HCT116 (cell line): ENCODE measurements at regions not wholly inside any gene's neighbourhood (a gene's known extent, or its start where the extent isn't known, plus 50 kb on each side); places are given as distances from the start of the nearest gene placed in this dataset.

Experiments
- ATAC-seq: fragments of 200-7000 bp; cut with Tn5 transposase; 2 replicates; pipeline ENCODE4 v1.9.1; 2020; ENCODE audit warnings: mild to moderate bottlenecking, moderate library complexity
- BruUV-seq: library from RNA; stranded (reverse); fragments of 400-500 nt; replicated peaks from 2 replicates; lab custom pipeline; 2021; lab: Mats Ljungman, UMichigan
- CTCF ChIA-PET: fragments of 300-600 bp; sonication (Branson Sonifier 250); formaldehyde crosslinking; loops from one replicate; lab custom pipeline; 2021; ENCODE audit warnings: antibody characterized with exemption; lab: Charles Lee
- POLR2A ChIA-PET: fragments of 300-600, 350-600 bp; sonication (Branson Sonifier 250); formaldehyde crosslinking; loops from one replicate; lab custom pipeline; 2021; ENCODE audit warnings: antibody characterized with exemption; lab: Charles Lee
- RAD21 ChIA-PET, 2 experiments: fragments of 300-600 bp; sonication (Branson Sonifier 250); formaldehyde crosslinking; loops; one replicate each; lab custom pipeline; 2023; ENCODE audit warnings: low total read pairs in 2 of 2; ENCODE audit not compliant: uncharacterized antibody in 2 of 2, unreplicated experiment in 2 of 2, low non-redundant PET in 1 of 2; lab: Charles Lee
- DNase-seq: peaks from one replicate; pipeline ENCODE4 v3.0.0-alpha.2; 2010; ENCODE audit warnings: low read depth, low spot score
- H2AFZ ChIP-seq: fragments of 200-600 bp; shearing (Covaris generic), sonication (generic); 2 replicates; pipeline ENCODE4 v1.6.1; 2017; ENCODE audit warnings: low read depth, mixed run types, mixed read lengths, antibody characterized with exemption, low read length; ENCODE audit not compliant: poor library complexity, severe bottlenecking
- H3K27ac ChIP-seq: 2 replicates; pipeline ENCODE4 v1.5.1; 2012; ENCODE audit warnings: low read depth, low read length
- H3K27me3 ChIP-seq: fragments of 200-600 bp; sonication (generic); 2 replicates; pipeline ENCODE4 v1.6.1; 2016; ENCODE audit warnings: mixed run types, low read length, mixed read lengths; ENCODE audit not compliant: insufficient read depth
- H3K36me3 ChIP-seq, 2 experiments: fragments of 200-500 bp in 1 of 2; fragments of 200-600 bp in 1 of 2; sonication (Bioruptor generic) in 1 of 2; sonication (generic) in 1 of 2; 2 replicates each; pipeline versions ENCODE4 v1.5.1 to v1.6.1; 2014 to 2016; ENCODE audit warnings: low read length in 2 of 2, inconsistent platforms in 1 of 2, mixed read lengths in 1 of 2, mixed run types in 1 of 2; ENCODE audit not compliant: insufficient read depth in 2 of 2, control insufficient read depth in 1 of 2
- H3K4me1 ChIP-seq, 2 experiments: fragments of 200-600 bp in 1 of 2; sonication (generic) in 1 of 2; 2 replicates each; pipeline versions ENCODE4 v1.5.1 to v1.6.1; 2012 to 2017; ENCODE audit warnings: low read length in 2 of 2, inconsistent platforms in 1 of 2, mild to moderate bottlenecking in 1 of 2, mixed read lengths in 1 of 2, mixed run types in 1 of 2, moderate library complexity in 1 of 2; ENCODE audit not compliant: insufficient read depth in 2 of 2, control insufficient read depth in 1 of 2
- H3K4me2 ChIP-seq: fragments of 200-600 bp; sonication (generic); 2 replicates; pipeline ENCODE4 v1.6.1; 2017; ENCODE audit warnings: mixed run types, low read length, mixed read lengths
- H3K4me3 ChIP-seq, 2 experiments: fragments of 200-600 bp in 1 of 2; sonication (generic) in 1 of 2; replicated peaks in 1 of 2; 2 replicates each; pipeline ENCODE4 v1.5.1; 2011 to 2016; ENCODE audit warnings: low read length in 2 of 2, control low read depth in 1 of 2, low read depth in 1 of 2, mild to moderate bottlenecking in 1 of 2, mixed read lengths in 1 of 2, mixed run types in 1 of 2
- H3K79me2 ChIP-seq: fragments of 200-600 bp; sonication (generic); 2 replicates; pipeline ENCODE4 v1.6.1; 2017; ENCODE audit warnings: mild to moderate bottlenecking, mixed run types, low read length, moderate library complexity, mixed read lengths; ENCODE audit not compliant: insufficient read depth
- H3K9ac ChIP-seq: fragments of 200-600 bp; sonication (generic); 2 replicates; pipeline ENCODE4 v1.6.1; 2016; ENCODE audit warnings: low read length, mixed read lengths
- H3K9me2 ChIP-seq: fragments of 200-600 bp; sonication (generic), shearing (Covaris generic); 2 replicates; pipeline ENCODE4 v1.6.1; 2017; ENCODE audit warnings: mixed run types, mild to moderate bottlenecking, moderate library complexity; ENCODE audit not compliant: insufficient read depth
- H3K9me3 ChIP-seq, 2 experiments: fragments of 200-500 bp in 1 of 2; fragments of 200-600 bp in 1 of 2; sonication (Bioruptor generic) in 1 of 2; sonication (generic) in 1 of 2; 2 replicates each; pipeline ENCODE4 v1.6.1; 2014 to 2017; ENCODE audit warnings: low read length in 2 of 2, mixed read lengths in 2 of 2, inconsistent platforms in 1 of 2, low read depth in 1 of 2, mild to moderate bottlenecking in 1 of 2, mixed run types in 1 of 2, moderate library complexity in 1 of 2; ENCODE audit not compliant: control insufficient read depth in 1 of 2, insufficient read depth in 1 of 2
- H4K20me1 ChIP-seq: fragments of 200-600 bp; sonication (generic), shearing (Covaris generic); 2 replicates; pipeline ENCODE4 v1.6.1; 2017; ENCODE audit warnings: mixed run types, mild to moderate bottlenecking, moderate library complexity; ENCODE audit not compliant: insufficient read depth
- ATF3 ChIP-seq: IDR thresholded peaks from 2 replicates; pipeline ENCODE4 v1.6.1; 2012
- CEBPB ChIP-seq: IDR thresholded peaks from 2 replicates; pipeline ENCODE4 v1.6.1; 2012; ENCODE audit warnings: low read depth
- CTCF ChIP-seq, 3 experiments: fragments of 200-600 bp in 1 of 3; sonication (generic) in 1 of 3; IDR thresholded peaks in 2 of 3; conservative IDR thresholded peaks in 1 of 3; 2 replicates each; pipeline ENCODE4 v1.5.1; 2012 to 2017; ENCODE audit warnings: low read depth in 2 of 3, low read length in 2 of 3, antibody characterized with exemption in 1 of 3, borderline replicate concordance in 1 of 3, control low read depth in 1 of 3, mild to moderate bottlenecking in 1 of 3, mixed read lengths in 1 of 3, mixed run types in 1 of 3, moderate library complexity in 1 of 3; ENCODE audit not compliant: insufficient read depth in 1 of 3
- EGR1 ChIP-seq: IDR thresholded peaks from 2 replicates; pipeline ENCODE4 v1.6.1; 2012; ENCODE audit warnings: low read depth
- ELF1 ChIP-seq: IDR thresholded peaks from 2 replicates; pipeline ENCODE4 v1.6.1; 2012; ENCODE audit warnings: low read depth, borderline replicate concordance
- EZH2 ChIP-seq: fragments of 200-600 bp; sonication (generic); IDR thresholded peaks from 2 replicates; pipeline ENCODE4 v1.6.1; 2017; ENCODE audit warnings: antibody characterized with exemption, mixed run types
- EZH2phosphoT487 ChIP-seq: fragments of 200-600 bp; IDR thresholded peaks from 2 replicates; pipeline ENCODE4 v1.6.1; 2018; ENCODE audit warnings: antibody characterized with exemption, borderline replicate concordance
- FOSL1 ChIP-seq: IDR thresholded peaks from 2 replicates; pipeline ENCODE4 v1.6.1; 2012; ENCODE audit warnings: low read depth
- MAX ChIP-seq: IDR thresholded peaks from 2 replicates; pipeline ENCODE4 v1.6.1; 2012
- POLR2A ChIP-seq: IDR thresholded peaks from 2 replicates; pipeline ENCODE4 v1.7.0; 2011; ENCODE audit warnings: borderline replicate concordance; ENCODE audit not compliant: insufficient read depth, insufficient read length; ENCODE audit errors: extremely low read depth
- RAD21 ChIP-seq: IDR thresholded peaks from 2 replicates; pipeline ENCODE4 v1.6.1; 2012; ENCODE audit warnings: low read depth, mild to moderate bottlenecking
- SIN3A ChIP-seq: IDR thresholded peaks from 2 replicates; pipeline ENCODE4 v1.6.1; 2012; ENCODE audit warnings: low read depth
- SP1 ChIP-seq: IDR thresholded peaks from 2 replicates; pipeline ENCODE4 v1.6.1; 2012; ENCODE audit warnings: low read depth
- SRF ChIP-seq: IDR thresholded peaks from 2 replicates; pipeline ENCODE4 v1.6.1; 2012; ENCODE audit warnings: low read depth
- TCF7L2 ChIP-seq: IDR thresholded peaks from 2 replicates; pipeline ENCODE4 v1.7.0; 2011; ENCODE audit warnings: borderline replicate concordance, inconsistent platforms; ENCODE audit not compliant: insufficient read depth, insufficient read length; ENCODE audit errors: extremely low read depth
- YY1 ChIP-seq: IDR thresholded peaks from 2 replicates; pipeline ENCODE4 v1.6.1; 2011; ENCODE audit warnings: low read length, low read depth, moderate library complexity, mild to moderate bottlenecking; ENCODE audit not compliant: insufficient replicate concordance; ENCODE audit errors: extremely low read depth
- ZFX ChIP-seq: fragments of 450-650 bp; IDR thresholded peaks from 2 replicates; pipeline ENCODE4 v1.6.1; 2017
- ZNF274 ChIP-seq: fragments of 200-500 bp; sonication (Bioruptor generic); IDR thresholded peaks from 2 replicates; pipeline ENCODE4 v1.6.1; 2014; ENCODE audit warnings: mild to moderate bottlenecking, low read depth, low read length, inconsistent platforms
- intact Hi-C: fragments of 100-400 bp; cut with micrococcal nuclease; formaldehyde crosslinking; loops from 2 replicates; pipeline ENCODE4 v1.10.0; 2022
- TF ChIP-seq, protein P1 (sequence below): IDR thresholded peaks from 2 replicates; pipeline ENCODE4 v1.6.1; 2011; ENCODE audit warnings: mild to moderate bottlenecking, low read length, moderate library complexity; ENCODE audit not compliant: insufficient replicate concordance; ENCODE audit errors: extremely low read depth

DNA sequence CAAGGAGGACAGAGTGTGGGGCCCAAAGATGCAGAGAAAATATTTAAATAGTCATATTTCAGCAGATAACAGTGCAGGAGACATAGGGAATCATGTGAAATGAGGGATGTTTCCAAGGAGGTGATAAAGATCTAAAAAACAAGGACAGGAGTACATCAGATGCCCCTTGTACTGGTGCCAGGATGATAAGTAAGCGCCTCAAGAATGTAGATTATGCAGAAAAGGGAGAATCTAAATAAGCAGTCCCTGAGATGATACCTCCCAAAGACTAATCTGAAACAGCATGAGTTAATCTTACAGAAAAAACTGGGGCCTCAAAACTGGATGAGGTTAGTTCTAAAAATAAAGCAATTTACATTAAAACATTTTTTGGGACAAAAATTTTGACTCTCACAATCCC lies 136.1 kb upstream of the WDFY3 start:
- no peaks in the 10 kb centered on the region for H3K79me2 ChIP-seq
- H4K20me1 ChIP-seq: no peaks in the 10 kb centered on the region
- CTCF ChIA-PET: no interaction called here
- no peak overlapping the region for H3K4me3 ChIP-seq
- H2AFZ ChIP-seq: no peak overlapping the region
- no peaks in the 10 kb centered on the region for H3K27me3 ChIP-seq
- no peaks in the 10 kb centered on the region for H3K36me3 ChIP-seq
- no peak for DNase-seq
- no TSS peak for BruUV-seq
- no peak for ATAC-seq
- H3K9me2 ChIP-seq: no peaks in the 10 kb centered on the region
- no peak overlapping the region for H3K4me2 ChIP-seq
- H3K27ac ChIP-seq: no peak overlapping the region
- intact Hi-C loops: no loop called here
- RAD21 ChIA-PET: no interaction called here
- H3K9ac ChIP-seq: no peak overlapping the region
- TF ChIP-seq CEBPB (no peak), EZH2phosphoT487 (no peak), RAD21 (no peak), EZH2 (no peak), SIN3A (no peak), ELF1 (no peak), POLR2A (no peak), EGR1 (no peak), SRF (no peak), CTCF (IDR thresholded peaks at IDR 0.05 in 2 of 3, conservative IDR thresholded peaks at IDR 0.05 in 1 of 3; ENCODE audit: borderline replicate concordance in 1 of 3, insufficient read depth in 1 of 3, low read depth in 2 of 3, low read length in 2 of 3) (no peak), ATF3 (no peak), YY1 (no peak), ZFX (no peak), MAX (no peak), FOSL1 (no peak), SP1 (no peak), TCF7L2 (no peak), ZNF274 (no peak)
- TF ChIP-seq, protein P1, sequence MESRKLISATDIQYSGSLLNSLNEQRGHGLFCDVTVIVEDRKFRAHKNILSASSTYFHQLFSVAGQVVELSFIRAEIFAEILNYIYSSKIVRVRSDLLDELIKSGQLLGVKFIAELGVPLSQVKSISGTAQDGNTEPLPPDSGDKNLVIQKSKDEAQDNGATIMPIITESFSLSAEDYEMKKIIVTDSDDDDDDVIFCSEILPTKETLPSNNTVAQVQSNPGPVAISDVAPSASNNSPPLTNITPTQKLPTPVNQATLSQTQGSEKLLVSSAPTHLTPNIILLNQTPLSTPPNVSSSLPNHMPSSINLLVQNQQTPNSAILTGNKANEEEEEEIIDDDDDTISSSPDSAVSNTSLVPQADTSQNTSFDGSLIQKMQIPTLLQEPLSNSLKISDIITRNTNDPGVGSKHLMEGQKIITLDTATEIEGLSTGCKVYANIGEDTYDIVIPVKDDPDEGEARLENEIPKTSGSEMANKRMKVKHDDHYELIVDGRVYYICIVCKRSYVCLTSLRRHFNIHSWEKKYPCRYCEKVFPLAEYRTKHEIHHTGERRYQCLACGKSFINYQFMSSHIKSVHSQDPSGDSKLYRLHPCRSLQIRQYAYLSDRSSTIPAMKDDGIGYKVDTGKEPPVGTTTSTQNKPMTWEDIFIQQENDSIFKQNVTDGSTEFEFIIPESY: no peak
- no peaks in the 10 kb centered on the region for H3K9me3 ChIP-seq
- POLR2A ChIA-PET: no interaction called here
- H3K4me1 ChIP-seq: no peaks in the 10 kb centered on the region
